GM23338 (cell line): ENCODE measurements at regions not wholly inside any gene's neighbourhood (a gene's known extent, or its start where the extent isn't known, plus 50 kb on each side); places are given as distances from the start of the nearest gene placed in this dataset.

Source experiments
- CREB1 ChIP-seq: fragments of 250-450 bp; sonication (Bioruptor Pico); IDR thresholded peaks from 2 replicates; pipeline ENCODE4 v1.5.0; 2020; ENCODE audit warnings: low read depth, mild to moderate bottlenecking, moderate library complexity
- ETS1 ChIP-seq: IDR thresholded peaks from 2 replicates; pipeline ENCODE4 v1.6.1; 2016; ENCODE audit warnings: antibody characterized with exemption
- EZH2 ChIP-seq: fragments of 200-600 bp; sonication (generic); IDR thresholded peaks from one replicate; pipeline ENCODE4 v1.8.0; 2017; ENCODE audit warnings: antibody characterized with exemption, mild to moderate bottlenecking, low read depth; ENCODE audit not compliant: unreplicated experiment
- EZH2phosphoT487 ChIP-seq: fragments of 200-600 bp; sonication (generic); IDR thresholded peaks from one replicate; pipeline ENCODE4 v1.8.1; 2018; ENCODE audit warnings: antibody characterized with exemption; ENCODE audit not compliant: unreplicated experiment
- JUNB ChIP-seq: IDR thresholded peaks from one replicate; pipeline ENCODE4 v1.6.1; 2016; ENCODE audit warnings: antibody characterized with exemption; ENCODE audit not compliant: unreplicated experiment
- POLR2AphosphoS5 ChIP-seq: IDR thresholded peaks from 2 replicates; pipeline ENCODE4 v1.6.1; 2016; ENCODE audit warnings: antibody characterized with exemption, low read depth
- STAT1 ChIP-seq: IDR thresholded peaks from one replicate; pipeline ENCODE4 v1.6.1; 2016; ENCODE audit warnings: antibody characterized with exemption; ENCODE audit not compliant: unreplicated experiment
- ZNF331 ChIP-seq: fragments of 250-450 bp; sonication (Bioruptor Pico); IDR thresholded peaks from 2 replicates; pipeline ENCODE4 v1.5.0; 2020; ENCODE audit warnings: low read depth, mild to moderate bottlenecking, moderate library complexity
- ZNF462 ChIP-seq: fragments of 250-450 bp; sonication (Bioruptor Pico); IDR thresholded peaks from 2 replicates; pipeline ENCODE4 v1.5.0; 2020; ENCODE audit warnings: mild to moderate bottlenecking, moderate library complexity
- TF ChIP-seq, protein P1 (sequence below), 2 experiments: fragments of 200-600 bp in 1 of 2; sonication (generic) in 1 of 2; conservative IDR thresholded peaks; 2 replicates each; pipeline versions ENCODE4 v1.5.1 to v1.6.1; 2016 to 2017; ENCODE audit warnings: antibody characterized with exemption in 2 of 2, low read depth in 2 of 2, mild to moderate bottlenecking in 2 of 2, moderate library complexity in 1 of 2
- TF ChIP-seq, protein P2 (sequence below): IDR thresholded peaks from one replicate; pipeline ENCODE4 v1.6.1; 2018; ENCODE audit warnings: antibody characterized with exemption; ENCODE audit not compliant: unreplicated experiment

DNA sequence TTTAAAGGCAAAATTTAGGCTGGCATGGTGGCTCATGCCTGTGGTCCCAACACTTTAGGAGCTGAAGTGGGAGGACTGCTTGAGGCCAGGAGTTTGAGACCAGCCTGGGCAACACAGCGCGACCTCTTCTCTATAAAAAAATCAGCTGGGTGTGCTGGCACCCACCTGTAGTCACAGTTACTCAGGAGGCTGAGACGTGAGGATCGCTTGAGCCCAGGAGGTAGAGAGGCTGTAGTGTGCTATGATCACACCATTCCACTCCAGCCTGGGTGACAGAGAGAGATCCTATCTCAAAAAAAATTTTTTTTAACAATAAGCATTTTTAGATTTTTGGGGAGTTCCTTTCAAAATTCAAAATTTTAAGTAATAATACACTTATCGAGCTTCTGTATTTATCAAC is 63.3 kb downstream of the SPATA31C2 start:
- no peak for TF ChIP-seq ZNF331 (CRISPR knock-in tag)
- TF ChIP-seq, protein P1, sequence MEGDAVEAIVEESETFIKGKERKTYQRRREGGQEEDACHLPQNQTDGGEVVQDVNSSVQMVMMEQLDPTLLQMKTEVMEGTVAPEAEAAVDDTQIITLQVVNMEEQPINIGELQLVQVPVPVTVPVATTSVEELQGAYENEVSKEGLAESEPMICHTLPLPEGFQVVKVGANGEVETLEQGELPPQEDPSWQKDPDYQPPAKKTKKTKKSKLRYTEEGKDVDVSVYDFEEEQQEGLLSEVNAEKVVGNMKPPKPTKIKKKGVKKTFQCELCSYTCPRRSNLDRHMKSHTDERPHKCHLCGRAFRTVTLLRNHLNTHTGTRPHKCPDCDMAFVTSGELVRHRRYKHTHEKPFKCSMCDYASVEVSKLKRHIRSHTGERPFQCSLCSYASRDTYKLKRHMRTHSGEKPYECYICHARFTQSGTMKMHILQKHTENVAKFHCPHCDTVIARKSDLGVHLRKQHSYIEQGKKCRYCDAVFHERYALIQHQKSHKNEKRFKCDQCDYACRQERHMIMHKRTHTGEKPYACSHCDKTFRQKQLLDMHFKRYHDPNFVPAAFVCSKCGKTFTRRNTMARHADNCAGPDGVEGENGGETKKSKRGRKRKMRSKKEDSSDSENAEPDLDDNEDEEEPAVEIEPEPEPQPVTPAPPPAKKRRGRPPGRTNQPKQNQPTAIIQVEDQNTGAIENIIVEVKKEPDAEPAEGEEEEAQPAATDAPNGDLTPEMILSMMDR (conservative IDR thresholded peaks at IDR 0.05; ENCODE audit: low read depth in 2 of 2): no peak
- TF ChIP-seq EZH2: no peak
- TF ChIP-seq EZH2phosphoT487: no peak
- no peak for TF ChIP-seq POLR2AphosphoS5
- TF ChIP-seq, protein P2, sequence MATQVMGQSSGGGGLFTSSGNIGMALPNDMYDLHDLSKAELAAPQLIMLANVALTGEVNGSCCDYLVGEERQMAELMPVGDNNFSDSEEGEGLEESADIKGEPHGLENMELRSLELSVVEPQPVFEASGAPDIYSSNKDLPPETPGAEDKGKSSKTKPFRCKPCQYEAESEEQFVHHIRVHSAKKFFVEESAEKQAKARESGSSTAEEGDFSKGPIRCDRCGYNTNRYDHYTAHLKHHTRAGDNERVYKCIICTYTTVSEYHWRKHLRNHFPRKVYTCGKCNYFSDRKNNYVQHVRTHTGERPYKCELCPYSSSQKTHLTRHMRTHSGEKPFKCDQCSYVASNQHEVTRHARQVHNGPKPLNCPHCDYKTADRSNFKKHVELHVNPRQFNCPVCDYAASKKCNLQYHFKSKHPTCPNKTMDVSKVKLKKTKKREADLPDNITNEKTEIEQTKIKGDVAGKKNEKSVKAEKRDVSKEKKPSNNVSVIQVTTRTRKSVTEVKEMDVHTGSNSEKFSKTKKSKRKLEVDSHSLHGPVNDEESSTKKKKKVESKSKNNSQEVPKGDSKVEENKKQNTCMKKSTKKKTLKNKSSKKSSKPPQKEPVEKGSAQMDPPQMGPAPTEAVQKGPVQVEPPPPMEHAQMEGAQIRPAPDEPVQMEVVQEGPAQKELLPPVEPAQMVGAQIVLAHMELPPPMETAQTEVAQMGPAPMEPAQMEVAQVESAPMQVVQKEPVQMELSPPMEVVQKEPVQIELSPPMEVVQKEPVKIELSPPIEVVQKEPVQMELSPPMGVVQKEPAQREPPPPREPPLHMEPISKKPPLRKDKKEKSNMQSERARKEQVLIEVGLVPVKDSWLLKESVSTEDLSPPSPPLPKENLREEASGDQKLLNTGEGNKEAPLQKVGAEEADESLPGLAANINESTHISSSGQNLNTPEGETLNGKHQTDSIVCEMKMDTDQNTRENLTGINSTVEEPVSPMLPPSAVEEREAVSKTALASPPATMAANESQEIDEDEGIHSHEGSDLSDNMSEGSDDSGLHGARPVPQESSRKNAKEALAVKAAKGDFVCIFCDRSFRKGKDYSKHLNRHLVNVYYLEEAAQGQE: no peak
- TF ChIP-seq CREB1 (CRISPR knock-in tag): no peak
- TF ChIP-seq JUNB: no peak
- TF ChIP-seq ETS1: no peak
- no peak for TF ChIP-seq STAT1
- no peak for TF ChIP-seq ZNF462 (CRISPR knock-in tag)
